ENCODE measurements at regions not wholly inside any gene's neighbourhood (a gene's known extent, or its start where the extent isn't known, plus 50 kb on each side); places are given as distances from the start of the nearest gene placed in this dataset.
"Not testable (repeated sequence)": the region's sequence is repeated elsewhere in the genome, so short reads cannot be mapped to it uniquely, and the experiment has no call there.

- intact Hi-C loops (cut with DNase I): loop anchor here (1.0 to 10.0 kb wide), 3 partner anchors 74 to 558 kb away; partner anchors contain the start of genes CHD6 and PLCG1
- 7 to 14% methylated on average over 29 of the region's 29 CpGs for WGBS, 2 donors
- H3K36me3 ChIP-seq: no peaks in the 10 kb centered on the region
- no peak for TF ChIP-seq EP300 (IDR thresholded peaks at IDR 0.05)
- peak in 3 of 4 donors; percentile 12 to 57 (median 51) for TF ChIP-seq POLR2AphosphoS5 (IDR thresholded peaks at IDR 0.05)
- H3K4me1 ChIP-seq: peaks cover 0 to 14% (median 6%) of the 10 kb centered on the region in 4 donors
- H3K9me3 ChIP-seq: no peaks in the 10 kb centered on the region
- peak overlapping the region; percentile 63 to 87 (median 66) for H3K4me3 ChIP-seq
- peak overlapping the region; percentile 85 to 92 (median 88) for H3K27ac ChIP-seq
- no peaks in the 10 kb centered on the region for H3K27me3 ChIP-seq
- DNase-seq: peak; percentile 94
These were observed 74.4 kb upstream of the CHD6 start for GRCh38 chr20:41692479-41693135.

GRCh38 chr20:41691443-41691842 lies 73.3 kb upstream of the CHD6 start:
- H3K27ac ChIP-seq: no peak overlapping the region
- peaks cover 0 to 14% (median 6%) of the 10 kb centered on the region in 4 donors for H3K4me1 ChIP-seq
- H3K36me3 ChIP-seq: no peaks in the 10 kb centered on the region
- no peak for TF ChIP-seq POLR2AphosphoS5 (IDR thresholded peaks at IDR 0.05)
- no peak for TF ChIP-seq POLR2A (IDR thresholded peaks at IDR 0.05)
- TF ChIP-seq CTCF (IDR thresholded peaks at IDR 0.05): no peak
- no peak for TF ChIP-seq EP300 (IDR thresholded peaks at IDR 0.05)
- H3K9me3 ChIP-seq: no peaks in the 10 kb centered on the region
- H3K4me3 ChIP-seq: no peak overlapping the region
- intact Hi-C loops (cut with DNase I): loop anchor here (5.0 to 10.0 kb wide), 2 partner anchors 179 to 557 kb away; partner anchors contain the start of gene PLCG1
- WGBS, 2 donors: 71 to 82% methylated on average over 2 of the region's 2 CpGs
- no peaks in the 10 kb centered on the region for H3K27me3 ChIP-seq
- no peak for DNase-seq

- no peaks in the 10 kb centered on the region for H3K9me3 ChIP-seq
- no peak overlapping the region for H3K4me3 ChIP-seq
- WGBS, 2 donors: 95 to 96% methylated on average over 1 of the region's 1 CpG
- TF ChIP-seq EP300 (IDR thresholded peaks at IDR 0.05): no peak
- no peak for TF ChIP-seq POLR2AphosphoS5 (IDR thresholded peaks at IDR 0.05)
- no peak for TF ChIP-seq CTCF (IDR thresholded peaks at IDR 0.05)
- no peak for TF ChIP-seq POLR2A (IDR thresholded peaks at IDR 0.05)
- no peak overlapping the region for H3K27ac ChIP-seq
- no peaks in the 10 kb centered on the region for H3K36me3 ChIP-seq
- DNase-seq: no peak
- H3K4me1 ChIP-seq: peaks cover 0 to 14% (median 6%) of the 10 kb centered on the region in 4 donors
- no peaks in the 10 kb centered on the region for H3K27me3 ChIP-seq
- intact Hi-C loops (cut with DNase I): loop anchor here (5.0 to 10.0 kb wide), 2 partner anchors 178 to 556 kb away; partner anchors contain the start of gene PLCG1
These were observed 72.5 kb upstream of the CHD6 start for GRCh38 chr20:41690702-41691101.

- DNase-seq: no peak
- Histone ChIP-seq H3K27ac (no peak overlapping the region), H3K36me3 (no peaks in the 10 kb centered on the region), H3K4me3 (no peak overlapping the region), H3K9me3 (no peaks in the 10 kb centered on the region), H3K4me1 (no peaks in the 10 kb centered on the region), H3K27me3 (no peaks in the 10 kb centered on the region)
- WGBS, 2 donors: 97 to 98% methylated on average over 6 of the region's 6 CpGs
- no peak for TF ChIP-seq EP300 (IDR thresholded peaks at IDR 0.05)
- intact Hi-C loops (cut with DNase I): no loop called here
These were observed 68.8 kb upstream of the CHD6 start for GRCh38 chr20:41686961-41687360.

GRCh38 chr20:41685145-41685544 lies 67.0 kb upstream of the CHD6 start:
- H3K36me3 ChIP-seq; intact Hi-C loops (cut with DNase I); H3K4me3 ChIP-seq; DNase-seq; H3K27ac ChIP-seq; H3K4me1 ChIP-seq; H3K27me3 ChIP-seq; H3K9me3 ChIP-seq: not testable (repeated sequence)
- WGBS, 2 donors: 75 to 93% methylated on average over 4 of the region's 4 CpGs

- no peak overlapping the region for H3K27ac ChIP-seq
- intact Hi-C loops (cut with DNase I): no loop called here
- no peaks in the 10 kb centered on the region for H3K9me3 ChIP-seq
- H3K27me3 ChIP-seq: no peaks in the 10 kb centered on the region
- H3K4me1 ChIP-seq: no peaks in the 10 kb centered on the region
- TF ChIP-seq EP300 (IDR thresholded peaks at IDR 0.05): no peak
- 70 to 89% methylated on average over 2 of the region's 2 CpGs for WGBS, 2 donors
- no peak overlapping the region for H3K4me3 ChIP-seq
- H3K36me3 ChIP-seq: no peaks in the 10 kb centered on the region
- DNase-seq: no peak
These were observed 60.6 kb upstream of the CHD6 start for GRCh38 chr20:41678799-41679198.

GRCh38 chr20:41672282-41672681 lies 54.1 kb upstream of the CHD6 start:
- no peak for TF ChIP-seq CTCF (IDR thresholded peaks at IDR 0.05)
- intact Hi-C loops (cut with DNase I): no loop called here
- 95 to 96% methylated on average over 3 of the region's 3 CpGs for WGBS, 2 donors
- DNase-seq: no peak
- Histone ChIP-seq H3K9me3 (no peaks in the 10 kb centered on the region), H3K36me3 (no peaks in the 10 kb centered on the region), H3K4me1 (no peaks in the 10 kb centered on the region), H3K27me3 (peaks cover 0 to 13% (median 0%) of the 10 kb centered on the region in 3 donors), H3K27ac (no peak overlapping the region), H3K4me3 (no peak overlapping the region)
